GM23338 (cell line): ENCODE measurements at regions not wholly inside any gene's neighbourhood (a gene's known extent, or its start where the extent isn't known, plus 50 kb on each side); places are given as distances from the start of the nearest gene placed in this dataset.

Experiments used
- ATAC-seq: fragments of 200-7000 bp; cut with Tn5 transposase; 3 replicates; pipeline ENCODE4 v1.9.1; 2020
- DNase-seq: peaks from one replicate; pipeline ENCODE4 v3.0.0-alpha.2; 2015; ENCODE audit warnings: low spot score
- H2AFZ ChIP-seq: fragments of 200-600 bp; sonication (generic); 2 replicates; pipeline ENCODE4 v1.8.0; 2016; ENCODE audit warnings: antibody characterized with exemption, mild to moderate bottlenecking, moderate library complexity
- H3F3A ChIP-seq: fragments of 200-600 bp; sonication (generic); replicated peaks from 2 replicates; pipeline ENCODE4 v1.8.0; 2017; ENCODE audit warnings: antibody characterized with exemption, mixed run types, low read depth
- H3K27ac ChIP-seq: fragments of 200-600 bp; sonication (generic); 2 replicates; pipeline ENCODE4 v1.6.1; 2016; ENCODE audit warnings: low read depth
- H3K27me3 ChIP-seq: fragments of 200-600 bp; sonication (generic); 2 replicates; pipeline ENCODE4 v1.8.0; 2016; ENCODE audit warnings: mild to moderate bottlenecking, mixed run types, moderate library complexity; ENCODE audit not compliant: insufficient read depth
- H3K36me3 ChIP-seq: fragments of 200-600 bp; sonication (generic); 2 replicates; pipeline ENCODE4 v1.8.0; 2016; ENCODE audit warnings: mild to moderate bottlenecking; ENCODE audit not compliant: insufficient read depth
- H3K4me1 ChIP-seq: fragments of 200-600 bp; sonication (generic); 2 replicates; pipeline ENCODE4 v1.8.0; 2016; ENCODE audit warnings: mild to moderate bottlenecking, moderate library complexity; ENCODE audit not compliant: insufficient read depth
- H3K4me2 ChIP-seq: fragments of 200-600 bp; sonication (generic); 2 replicates; pipeline ENCODE4 v1.7.1; 2017; ENCODE audit warnings: mixed run types
- H3K4me3 ChIP-seq: fragments of 200-600 bp; sonication (generic); 2 replicates; pipeline ENCODE4 v1.6.1; 2016; ENCODE audit warnings: mixed run types
- H3K79me2 ChIP-seq: fragments of 200-600 bp; sonication (generic); replicated peaks from 2 replicates; pipeline ENCODE4 v1.8.0; 2017; ENCODE audit warnings: mild to moderate bottlenecking; ENCODE audit not compliant: insufficient read depth
- H3K9me2 ChIP-seq: fragments of 200-600 bp; sonication (generic); 2 replicates; pipeline ENCODE4 v1.8.0; 2017; ENCODE audit not compliant: insufficient read depth
- H4K20me1 ChIP-seq: fragments of 200-600 bp; sonication (generic); replicated peaks from 2 replicates; pipeline ENCODE4 v1.8.0; 2017; ENCODE audit warnings: mild to moderate bottlenecking; ENCODE audit not compliant: insufficient read depth
- H3K27ac Mint-ChIP-seq: 2 replicates; pipeline ENCODE4 v1.8.0; 2020; ENCODE audit warnings: inconsistent platforms, mild to moderate bottlenecking, moderate library complexity, mixed read lengths
- H3K27me3 Mint-ChIP-seq: 3 replicates; pipeline ENCODE4 v1.8.0; 2022; ENCODE audit warnings: low read depth, mild to moderate bottlenecking, moderate library complexity, mixed read lengths, inconsistent platforms; ENCODE audit not compliant: insufficient read depth, poor library complexity
- H3K36me3 Mint-ChIP-seq: 3 replicates; pipeline ENCODE4 v1.8.0; 2021; ENCODE audit warnings: low read depth, mild to moderate bottlenecking, inconsistent platforms, moderate library complexity, mixed read lengths
- H3K4me1 Mint-ChIP-seq: 3 replicates; pipeline ENCODE4 v1.8.0; 2020; ENCODE audit warnings: mild to moderate bottlenecking, inconsistent platforms, mixed read lengths
- H3K4me3 Mint-ChIP-seq: 3 replicates; pipeline ENCODE4 v1.8.0; 2021; ENCODE audit warnings: moderate library complexity, mild to moderate bottlenecking, inconsistent platforms, mixed read lengths
- H3K9me3 Mint-ChIP-seq: 3 replicates; pipeline ENCODE4 v1.8.0; 2020; ENCODE audit warnings: moderate library complexity, mild to moderate bottlenecking, inconsistent platforms, mixed read lengths
- CREB1 ChIP-seq: fragments of 250-450 bp; sonication (Bioruptor Pico); IDR thresholded peaks from 2 replicates; pipeline ENCODE4 v1.5.0; 2020; ENCODE audit warnings: low read depth, mild to moderate bottlenecking, moderate library complexity
- CTCF ChIP-seq, 2 experiments: fragments of 200-600 bp in 1 of 2; sonication (generic) in 1 of 2; conservative IDR thresholded peaks; 2 replicates each; pipeline versions ENCODE4 v1.5.1 to v1.6.1; 2016 to 2017; ENCODE audit warnings: antibody characterized with exemption in 2 of 2, low read depth in 2 of 2, mild to moderate bottlenecking in 2 of 2, moderate library complexity in 1 of 2
- ETS1 ChIP-seq: IDR thresholded peaks from 2 replicates; pipeline ENCODE4 v1.6.1; 2016; ENCODE audit warnings: antibody characterized with exemption
- EZH2 ChIP-seq: fragments of 200-600 bp; sonication (generic); IDR thresholded peaks from one replicate; pipeline ENCODE4 v1.8.0; 2017; ENCODE audit warnings: antibody characterized with exemption, mild to moderate bottlenecking, low read depth; ENCODE audit not compliant: unreplicated experiment
- JUNB ChIP-seq: IDR thresholded peaks from one replicate; pipeline ENCODE4 v1.6.1; 2016; ENCODE audit warnings: antibody characterized with exemption; ENCODE audit not compliant: unreplicated experiment
- POLR2AphosphoS5 ChIP-seq: IDR thresholded peaks from 2 replicates; pipeline ENCODE4 v1.6.1; 2016; ENCODE audit warnings: antibody characterized with exemption, low read depth
- REST ChIP-seq: IDR thresholded peaks from one replicate; pipeline ENCODE4 v1.6.1; 2018; ENCODE audit warnings: antibody characterized with exemption; ENCODE audit not compliant: unreplicated experiment
- STAT1 ChIP-seq: IDR thresholded peaks from one replicate; pipeline ENCODE4 v1.6.1; 2016; ENCODE audit warnings: antibody characterized with exemption; ENCODE audit not compliant: unreplicated experiment
- ZNF331 ChIP-seq: fragments of 250-450 bp; sonication (Bioruptor Pico); IDR thresholded peaks from 2 replicates; pipeline ENCODE4 v1.5.0; 2020; ENCODE audit warnings: low read depth, mild to moderate bottlenecking, moderate library complexity
- ZNF462 ChIP-seq: fragments of 250-450 bp; sonication (Bioruptor Pico); IDR thresholded peaks from 2 replicates; pipeline ENCODE4 v1.5.0; 2020; ENCODE audit warnings: mild to moderate bottlenecking, moderate library complexity

- no peak for DNase-seq
- no peaks in the 10 kb centered on the region; the same call in 1 of the 2 replicates for H4K20me1 ChIP-seq
- H3K79me2 ChIP-seq: no peaks in the 10 kb centered on the region
- Mint-ChIP-seq H3K27ac (no peak overlapping the region), H3K36me3 (no peaks in the 10 kb centered on the region), H3K9me3 (no peaks in the 10 kb centered on the region), H3K4me3 (no peak overlapping the region), H3K4me1 (peaks cover 2% of the 10 kb centered on the region), H3K27me3 (peaks cover 1% of the 10 kb centered on the region)
- no peaks in the 10 kb centered on the region for H3K36me3 ChIP-seq
- no peaks in the 10 kb centered on the region for H3K9me2 ChIP-seq
- TF ChIP-seq CREB1 (CRISPR knock-in tag): no peak
- no peak overlapping the region for H2AFZ ChIP-seq
- no peaks in the 10 kb centered on the region for H3F3A ChIP-seq
- ATAC-seq: no peak
- H3K27ac ChIP-seq: no peak overlapping the region
- no peaks in the 10 kb centered on the region for H3K4me1 ChIP-seq
- H3K4me2 ChIP-seq: no peak overlapping the region
- no peak overlapping the region for H3K4me3 ChIP-seq
- H3K27me3 ChIP-seq: no peaks in the 10 kb centered on the region
These were observed 55.2 kb upstream of the KLHL25 start for GRCh38 chr15:85849946-85850345.

GRCh38 chr15:85852969-85853368 lies 58.2 kb upstream of the KLHL25 start:
- DNase-seq (no peak), ATAC-seq (no peak)
- no peaks in the 10 kb centered on the region for H3K36me3 Mint-ChIP-seq
- Histone ChIP-seq H3K27me3 (no peaks in the 10 kb centered on the region), H3K9me2 (no peaks in the 10 kb centered on the region), H3F3A (no peaks in the 10 kb centered on the region), H3K79me2 (no peaks in the 10 kb centered on the region), H3K4me2 (no peak overlapping the region), H4K20me1 (no peaks in the 10 kb centered on the region; the same call in 1 of the 2 replicates), H2AFZ (no peak overlapping the region; the same call in 1 of the 2 replicates), H3K27ac (no peak overlapping the region), H3K4me1 (no peaks in the 10 kb centered on the region; the same call in 1 of the 2 replicates), H3K36me3 (no peaks in the 10 kb centered on the region), H3K4me3 (no peak overlapping the region)
- no peak overlapping the region for H3K27ac Mint-ChIP-seq
- H3K4me3 Mint-ChIP-seq: no peak overlapping the region
- peaks cover 1% of the 10 kb centered on the region for H3K27me3 Mint-ChIP-seq
- peaks cover 6% of the 10 kb centered on the region; the same call in 2 of the 3 replicates for H3K4me1 Mint-ChIP-seq
- H3K9me3 Mint-ChIP-seq: no peaks in the 10 kb centered on the region
- TF ChIP-seq EZH2 (no peak), CTCF (conservative IDR thresholded peaks at IDR 0.05; ENCODE audit: low read depth in 2 of 2) (no peak), ETS1 (no peak), REST (no peak), ZNF462 (CRISPR knock-in tag) (no peak), ZNF331 (CRISPR knock-in tag) (no peak), STAT1 (no peak), JUNB (no peak), POLR2AphosphoS5 (no peak)
